PFSK-1 (cell line): ENCODE measurements at regions not wholly inside any gene's neighbourhood (a gene's known extent, or its start where the extent isn't known, plus 50 kb on each side); places are given as distances from the start of the nearest gene placed in this dataset.

Experiments
- POLR2AphosphoS5 ChIP-seq: IDR thresholded peaks from 2 replicates; pipeline ENCODE4 v1.6.1; 2012; ENCODE audit warnings: low read depth, mild to moderate bottlenecking, control low read depth, low read length, moderate library complexity
- SIN3A ChIP-seq: IDR thresholded peaks from 2 replicates; pipeline ENCODE4 v1.6.1; 2012; ENCODE audit warnings: mild to moderate bottlenecking, low read length, moderate library complexity, borderline replicate concordance; ENCODE audit not compliant: insufficient read depth
- TAF1 ChIP-seq: IDR thresholded peaks from 2 replicates; pipeline ENCODE4 v1.6.1; 2012; ENCODE audit warnings: low read length, control low read depth, borderline replicate concordance; ENCODE audit not compliant: insufficient read depth

GRCh38 chrX:39401483-39402110 is 600.3 kb downstream of the MID1IP1 start:
- TF ChIP-seq POLR2AphosphoS5 (no peak), SIN3A (no peak), TAF1 (no peak)
